Left lung (tissue), 4 donors: ENCODE measurements at regions not wholly inside any gene's neighbourhood (a gene's known extent, or its start where the extent isn't known, plus 50 kb on each side); places are given as distances from the start of the nearest gene placed in this dataset.

ENCODE experiments used
- ATAC-seq: fragments of 200-7000 bp; cut with Tn5 transposase; one replicate; pipeline ENCODE4 v1.9.1; 2020; ENCODE audit warnings: moderate library complexity
- DNase-seq, 4 donors: peaks; one replicate each; pipeline ENCODE4 v3.0.0-alpha.2; 2013 to 2020
- H3K27ac ChIP-seq, 2 donors: fragments of 200-600 bp; sonication (generic) in 1 of 2; one replicate each; pipeline versions ENCODE4 v1.5.0 to v1.8.0; 2020 to 2021
- H3K27me3 ChIP-seq, 2 donors: fragments of 200-600 bp; sonication (generic) in 1 of 2; one replicate each; pipeline versions ENCODE4 v1.5.0 to v1.8.0; 2020 to 2021
- H3K36me3 ChIP-seq, 2 donors: fragments of 200-600 bp; sonication (generic) in 1 of 2; one replicate each; pipeline versions ENCODE4 v1.5.0 to v1.8.0; 2020 to 2021
- H3K4me1 ChIP-seq, 2 donors: fragments of 200-600 bp; one replicate each; pipeline ENCODE4 v1.8.0; 2021
- H3K4me3 ChIP-seq, 2 donors: fragments of 200-600 bp; sonication (generic) in 1 of 2; one replicate each; pipeline versions ENCODE4 v1.5.0 to v1.8.0; 2020 to 2021; ENCODE audit warnings: mild to moderate bottlenecking in 1 of 2
- H3K9me3 ChIP-seq, 2 donors: fragments of 200-600 bp; sonication (generic) in 1 of 2; one replicate each; pipeline versions ENCODE4 v1.5.0 to v1.8.0; 2020 to 2021
- CTCF ChIP-seq, 2 donors: fragments of 200-600 bp; sonication (generic) in 1 of 2; IDR thresholded peaks; one replicate each; pipeline versions ENCODE4 v1.5.0 to v1.8.0; 2021; ENCODE audit warnings: antibody characterized with exemption in 2 of 2
- intact Hi-C, 2 donors: fragments of 100-400 bp; cut with DNase I; formaldehyde crosslinking; loops; one replicate each; pipeline versions ENCODE4 v1.11.2 to v1.14.2; 2022
- donor health status: DM: no; HTN: yes; CAD: no.
- donor health status: DM: no; HTN: no; CAD: no.

GRCh38 chr13:104648291-104648690 lies 1582.1 kb upstream of the SLC10A2 start:
- Histone ChIP-seq H3K4me1 (no peaks in the 10 kb centered on the region), H3K27me3 (no peaks in the 10 kb centered on the region), H3K4me3 (no peak overlapping the region), H3K36me3 (no peaks in the 10 kb centered on the region), H3K27ac (no peak overlapping the region), H3K9me3 (no peaks in the 10 kb centered on the region)
- no peak for ATAC-seq
- intact Hi-C loops: no loop called here
- TF ChIP-seq CTCF (IDR thresholded peaks at IDR 0.05): no peak
- DNase-seq: no peak

GRCh38 chr13:104645786-104646185 lies 1579.6 kb upstream of the SLC10A2 start:
- H3K27ac ChIP-seq: no peak overlapping the region
- no peaks in the 10 kb centered on the region for H3K36me3 ChIP-seq
- intact Hi-C loops: no loop called here
- H3K4me3 ChIP-seq: no peak overlapping the region
- H3K4me1 ChIP-seq: no peaks in the 10 kb centered on the region
- no peak for DNase-seq
- TF ChIP-seq CTCF (IDR thresholded peaks at IDR 0.05): no peak
- no peak for ATAC-seq
- H3K27me3 ChIP-seq: no peaks in the 10 kb centered on the region
- no peaks in the 10 kb centered on the region for H3K9me3 ChIP-seq

GRCh38 chr13:104641309-104641708 lies 1575.1 kb upstream of the SLC10A2 start:
- ATAC-seq: no peak
- no peak overlapping the region for H3K27ac ChIP-seq

GRCh38 chr13:104635879-104636278 lies 1569.7 kb upstream of the SLC10A2 start:
- H3K36me3 ChIP-seq: no peaks in the 10 kb centered on the region
- H3K4me3 ChIP-seq: no peak overlapping the region
- H3K27ac ChIP-seq: no peak overlapping the region
- ATAC-seq (no peak), DNase-seq (no peak)
- no peaks in the 10 kb centered on the region for H3K27me3 ChIP-seq
- no peaks in the 10 kb centered on the region for H3K9me3 ChIP-seq
- no peak for TF ChIP-seq CTCF (IDR thresholded peaks at IDR 0.05)
- no peaks in the 10 kb centered on the region for H3K4me1 ChIP-seq
- intact Hi-C loops: no loop called here

More at GRCh38 chr13:104641309-104641708, 1575.1 kb upstream of the SLC10A2 start:
- Histone ChIP-seq H3K4me3 (no peak overlapping the region), H3K36me3 (no peaks in the 10 kb centered on the region), H3K4me1 (no peaks in the 10 kb centered on the region), H3K9me3 (no peaks in the 10 kb centered on the region), H3K27me3 (no peaks in the 10 kb centered on the region)
- DNase-seq: no peak
- no peak for TF ChIP-seq CTCF (IDR thresholded peaks at IDR 0.05)
- intact Hi-C loops: no loop called here

GRCh38 chr13:104634016-104634415 lies 1567.8 kb upstream of the SLC10A2 start:
- Histone ChIP-seq H3K27ac (no peak overlapping the region), H3K36me3 (no peaks in the 10 kb centered on the region), H3K4me1 (no peaks in the 10 kb centered on the region), H3K27me3 (no peaks in the 10 kb centered on the region), H3K4me3 (no peak overlapping the region), H3K9me3 (no peaks in the 10 kb centered on the region)
- intact Hi-C loops: no loop called here
- ATAC-seq (no peak), DNase-seq (no peak)
- no peak for TF ChIP-seq CTCF (IDR thresholded peaks at IDR 0.05)
